Bone marrow (tissue), 2 donors: ENCODE measurements at regions not wholly inside any gene's neighbourhood (a gene's known extent, or its start where the extent isn't known, plus 50 kb on each side); places are given as distances from the start of the nearest gene placed in this dataset.
"Not testable (repeated sequence)": the region's sequence is repeated elsewhere in the genome, so short reads cannot be mapped to it uniquely, and the experiment has no call there.

ENCODE experiments used
- DNase-seq, 2 donors: peaks; one replicate each; lab custom pipeline; 2025; lab: John Stamatoyannopoulos, UW

DNA sequence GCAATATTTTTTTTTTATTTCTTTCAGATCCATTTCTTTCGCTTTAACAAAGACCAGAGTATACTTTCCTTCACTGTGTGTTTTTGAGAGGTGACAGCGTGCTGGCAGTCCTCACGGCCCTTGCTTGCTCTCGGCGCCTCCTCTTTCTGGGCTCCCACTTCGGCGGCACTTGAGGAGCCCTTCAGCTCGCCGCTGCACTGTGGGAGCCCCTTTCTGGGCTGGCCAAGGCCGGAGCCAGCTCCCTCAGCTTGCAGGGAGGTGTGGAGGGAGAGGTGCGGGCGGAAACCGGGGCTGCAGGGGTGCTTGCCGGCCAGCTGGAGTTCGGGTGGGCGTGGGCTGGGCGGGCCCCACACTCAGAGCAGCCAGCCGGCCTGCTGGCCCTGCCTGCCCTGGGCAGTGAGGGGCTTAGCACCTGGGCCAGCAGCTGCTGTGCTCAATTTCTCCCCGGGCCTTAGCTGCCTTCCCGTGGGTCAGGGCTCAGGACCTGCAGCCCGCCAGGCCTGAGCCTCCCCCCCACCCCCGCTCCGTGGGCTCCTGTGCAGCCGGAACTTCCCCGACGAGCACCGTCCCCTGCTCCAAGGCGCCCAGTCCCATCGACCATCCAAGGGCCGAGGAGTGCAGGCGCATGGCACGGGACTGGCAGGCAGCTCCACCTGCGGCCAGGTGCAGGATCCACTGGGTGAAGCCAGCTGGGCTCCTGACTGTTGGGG, 1490.6 kb downstream of the OTOL1 start:
- DNase-seq = not testable (repeated sequence)

DNA sequence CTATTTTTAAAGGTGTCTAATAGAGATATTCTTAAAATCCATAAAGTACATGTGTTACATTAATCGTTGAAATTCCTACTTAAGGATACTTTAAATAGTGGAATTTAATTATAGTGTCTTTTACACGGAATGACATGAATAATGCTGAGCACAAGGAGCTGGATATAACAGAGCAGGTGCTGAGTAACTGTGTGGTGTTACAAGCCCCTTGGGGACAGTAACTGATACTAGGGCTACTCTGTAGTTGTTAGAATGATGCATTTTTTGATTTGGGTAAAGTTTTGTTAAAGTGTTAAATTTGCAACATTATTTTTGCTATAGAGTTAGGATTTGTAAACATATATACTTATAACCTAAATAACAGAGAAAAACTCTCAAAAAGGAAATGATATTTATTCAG, 1496.1 kb downstream of the OTOL1 start:
- DNase-seq = no peak

GRCh38 chr3:162994165-162994564, 1497.6 kb downstream of the OTOL1 start:
- no peak for DNase-seq

DNA sequence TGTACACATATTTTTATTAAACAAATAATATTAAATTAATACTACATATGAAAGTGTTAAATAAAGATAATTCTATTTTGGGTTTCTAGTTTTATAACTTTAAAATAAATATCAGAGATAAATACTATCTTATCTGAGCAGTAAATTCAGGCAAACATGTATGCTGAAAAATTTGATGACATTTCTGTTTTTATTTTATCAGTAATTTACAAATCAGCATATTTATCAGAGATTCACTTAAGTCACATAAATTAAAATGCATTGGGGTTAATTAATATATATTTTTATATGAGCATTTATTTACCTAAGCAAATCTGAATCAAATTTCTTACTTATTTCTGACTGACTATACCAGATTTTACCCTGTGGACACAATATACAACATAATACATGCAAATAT, 1499.8 kb downstream of the OTOL1 start:
- DNase-seq = no peak

GRCh38 chr3:162998205-162998604, 1501.6 kb downstream of the OTOL1 start:
- no peak for DNase-seq

GRCh38 chr3:163011596-163011995, 1515.0 kb downstream of the OTOL1 start:
- DNase-seq = no peak

DNA sequence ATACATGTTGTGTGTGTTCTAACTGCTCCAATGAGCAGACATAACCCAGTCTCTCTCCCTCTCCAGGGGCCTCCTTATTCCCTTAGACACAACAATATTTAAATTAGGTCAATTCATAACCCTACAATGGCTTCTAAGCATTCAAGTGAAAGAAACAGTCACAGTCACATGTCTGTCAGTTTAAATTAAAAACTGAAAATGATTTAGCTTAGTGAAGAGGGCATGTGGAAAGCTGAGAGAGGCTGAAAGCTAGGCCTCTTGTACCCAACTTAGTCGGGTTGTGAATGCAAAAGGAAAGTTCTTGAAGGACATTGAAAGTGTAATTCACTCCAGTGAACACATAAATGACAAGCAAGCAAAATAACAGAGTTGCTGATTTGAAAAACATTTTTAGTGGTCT, 1519.6 kb downstream of the OTOL1 start:
- no peak for DNase-seq

- DNase-seq = no peak
These were observed 1521.5 kb downstream of the OTOL1 start for GRCh38 chr3:163018067-163018466.

DNA sequence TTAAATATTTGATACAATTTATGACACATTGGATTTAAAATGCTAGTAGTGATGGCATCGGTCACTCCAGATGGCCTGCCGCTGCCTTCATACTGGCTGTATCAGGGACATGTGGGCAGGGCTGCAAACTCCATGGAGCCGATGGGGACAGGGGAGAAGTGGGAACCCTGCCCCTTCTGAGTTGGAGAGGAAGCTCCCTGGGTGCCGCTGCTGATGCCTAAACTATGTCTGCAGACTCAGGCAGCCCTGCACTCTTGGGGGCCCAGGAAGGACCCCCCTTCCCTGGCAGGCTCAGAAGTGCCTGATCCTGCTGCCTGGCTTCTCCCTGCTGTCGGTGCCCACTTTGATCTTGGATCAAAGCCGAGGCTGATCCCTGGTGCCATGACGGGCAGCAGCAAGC, 1522.1 kb downstream of the OTOL1 start:
- no peak for DNase-seq

DNA sequence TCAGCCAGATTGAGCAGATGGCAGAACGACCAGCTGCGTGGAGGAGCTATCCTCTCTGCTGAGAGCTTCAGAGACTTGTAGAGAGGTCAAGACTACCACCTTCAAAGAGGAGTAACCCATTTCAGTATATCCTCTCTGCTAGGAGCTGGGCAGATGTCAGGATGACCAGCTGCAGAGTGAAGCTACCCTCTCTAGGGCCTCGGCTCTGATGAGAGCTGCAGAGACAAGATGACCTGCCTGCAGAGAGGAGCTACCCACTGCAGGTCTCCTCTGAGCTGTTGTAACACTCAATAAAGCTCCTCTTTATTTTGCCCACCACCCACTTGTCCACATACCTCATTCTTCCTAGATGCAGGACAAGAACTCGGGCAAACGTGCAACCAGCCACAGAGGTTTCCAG, 1522.7 kb downstream of the OTOL1 start:
- DNase-seq = no peak

DNA sequence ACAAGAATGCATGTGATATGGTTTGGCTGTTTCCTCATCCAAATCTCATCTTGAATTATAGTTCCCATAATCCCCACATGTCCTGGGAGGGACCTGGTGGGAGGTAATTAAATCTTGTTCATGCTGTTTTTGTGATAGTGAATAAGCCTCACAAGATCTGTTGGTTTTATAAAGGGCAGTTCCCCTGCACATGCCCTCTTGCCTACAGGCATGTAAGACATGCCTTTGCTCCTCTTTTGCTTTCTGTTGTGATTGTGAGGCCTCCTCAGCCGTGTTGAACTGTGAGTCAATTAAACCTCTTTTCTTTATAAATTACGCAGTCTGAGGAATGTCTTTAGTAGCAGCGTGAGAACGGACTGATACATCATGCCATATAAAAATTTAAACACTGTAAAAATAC, 1537.0 kb downstream of the OTOL1 start:
- no peak for DNase-seq

DNA sequence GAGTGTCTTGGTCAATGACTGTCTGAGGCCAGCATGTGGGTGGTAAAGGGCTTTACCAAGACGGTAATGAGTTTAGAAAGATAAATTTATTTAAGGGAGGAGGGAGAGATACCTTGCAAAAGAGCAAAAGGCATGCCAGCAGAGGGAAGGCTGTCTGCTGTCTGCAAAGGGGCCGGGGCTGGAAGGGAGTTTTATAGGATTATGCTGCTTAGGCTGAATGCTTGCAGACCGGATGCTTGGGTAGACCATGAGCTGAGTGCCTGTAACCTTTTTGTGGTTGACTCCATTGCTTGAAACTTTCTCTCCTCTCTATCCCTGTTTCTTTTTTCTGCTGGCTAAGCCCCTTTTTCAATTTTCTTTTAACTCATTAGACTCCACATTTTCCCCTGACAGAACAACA, 1543.0 kb downstream of the OTOL1 start:
- no peak for DNase-seq

DNA sequence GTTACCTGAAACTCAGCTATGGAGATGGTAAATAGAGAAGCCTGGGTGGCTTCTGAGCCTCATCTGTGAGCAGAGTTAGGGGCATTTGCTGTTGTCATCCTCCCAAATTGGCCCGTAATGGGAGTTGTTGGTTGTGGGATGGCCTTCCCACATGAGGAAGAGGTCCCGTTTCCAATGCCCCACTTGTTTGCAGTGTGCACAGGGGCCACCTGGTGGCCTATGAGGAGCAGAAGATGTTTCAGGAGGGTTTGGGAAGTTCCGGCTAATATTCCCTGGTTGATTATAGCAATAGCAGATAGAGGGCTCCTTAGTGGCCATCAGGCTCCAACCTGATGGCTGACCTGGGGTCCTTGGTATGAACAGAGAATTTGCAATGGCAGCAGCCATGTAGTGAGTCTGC, 1546.5 kb downstream of the OTOL1 start:
- DNase-seq = no peak

DNA sequence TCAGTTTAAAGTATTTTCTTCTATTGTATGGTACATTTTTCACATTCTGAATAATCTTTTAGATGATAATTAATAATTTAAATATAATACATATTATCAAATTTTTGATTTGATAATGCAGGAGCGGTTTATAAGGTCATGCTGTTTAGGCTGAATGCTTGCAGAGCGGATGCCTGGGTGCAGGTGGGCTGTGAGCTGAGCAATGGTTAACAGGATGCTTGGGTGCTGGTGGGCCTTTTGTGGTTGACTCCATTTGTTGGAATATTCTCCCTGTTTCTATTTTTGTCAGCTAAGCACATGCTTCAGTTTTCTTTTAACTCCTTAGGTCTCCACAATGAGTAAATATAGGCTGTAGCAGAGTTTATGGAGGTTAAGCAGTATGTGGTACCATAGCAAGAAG, 1549.3 kb downstream of the OTOL1 start:
- no peak for DNase-seq

- DNase-seq = no peak
These were observed 1552.3 kb downstream of the OTOL1 start for GRCh38 chr3:163048881-163049280.

- no peak for DNase-seq
These were observed 1560.4 kb downstream of the OTOL1 start for GRCh38 chr3:163056874-163057497.

DNA sequence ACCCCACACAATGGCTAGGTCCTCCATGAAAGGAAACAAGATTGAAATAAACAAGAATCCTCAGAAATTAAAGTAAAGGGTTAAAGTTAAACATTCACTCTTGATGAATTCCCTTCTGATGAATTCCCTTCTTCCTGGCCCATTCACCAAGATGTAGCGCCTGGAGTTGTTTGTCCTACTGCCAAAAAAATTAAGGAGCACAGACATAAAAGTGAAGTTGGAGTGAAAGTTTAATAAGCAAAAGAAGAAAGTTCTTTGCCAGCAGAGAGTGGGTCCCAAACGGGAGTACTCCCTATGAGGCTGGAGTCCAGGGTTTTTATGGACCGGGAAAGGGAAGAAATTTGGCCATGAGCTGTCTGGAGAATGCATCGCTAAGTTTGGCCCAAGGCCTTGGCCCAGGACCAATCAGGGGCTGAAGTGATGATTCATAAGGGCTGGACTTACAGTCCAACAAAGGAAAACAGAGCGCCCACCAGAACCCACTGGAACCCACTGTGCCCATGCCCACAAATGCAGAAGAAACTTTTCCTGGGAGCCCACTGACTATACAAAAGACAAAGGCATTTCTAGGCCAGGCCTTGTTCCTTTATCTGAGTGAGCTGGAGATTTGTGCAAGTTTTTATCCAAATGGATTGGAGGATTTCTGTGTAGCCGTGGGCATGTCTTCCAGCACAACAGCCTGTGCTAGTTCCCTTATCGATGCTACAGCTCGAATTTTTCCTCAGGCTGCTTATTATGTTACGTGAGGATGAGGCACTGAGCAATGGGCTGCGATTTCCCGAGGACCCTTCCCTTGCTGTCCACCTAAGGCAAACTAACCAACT, 1561.6 kb downstream of the OTOL1 start:
- DNase-seq = no peak

DNA sequence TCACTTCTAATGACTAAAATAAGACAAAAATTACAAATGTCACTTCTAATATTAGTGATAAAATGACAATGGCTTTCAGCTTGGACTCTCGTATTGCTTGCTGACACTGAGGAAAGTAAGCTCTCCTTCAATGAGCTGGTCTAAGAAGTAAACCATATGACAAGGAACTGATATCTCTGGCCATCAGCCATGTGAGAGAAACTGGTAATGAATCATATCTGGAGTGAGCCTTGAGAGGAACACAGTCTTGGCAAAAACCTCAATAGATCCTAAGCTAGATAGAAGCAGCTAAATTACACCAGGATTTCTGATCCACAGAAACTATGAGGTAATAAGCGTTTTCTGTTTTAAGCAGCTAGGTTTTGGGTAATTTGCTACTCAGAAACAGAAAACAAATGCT, 1575.1 kb downstream of the OTOL1 start:
- DNase-seq = no peak
